Activated CD4-positive, alpha-beta T cell treated with anti-CD3 and anti-CD28 coated beads, Interleukin-10, Interleukin-2, amounts not matched to agents 100 ng/mL and 50 ng/mL, durations not matched to agents 16 hours and 8 hours (primary cell): ENCODE measurements at regions not wholly inside any gene's neighbourhood (a gene's known extent, or its start where the extent isn't known, plus 50 kb on each side); places are given as distances from the start of the nearest gene placed in this dataset.
A peak's percentile ranks its signal among the peaks of the same experiment; 100 is the strongest.

Experiments
- DNase-seq: peaks from one replicate; pipeline ENCODE4 v3.0.0-alpha.2; 2020

DNA sequence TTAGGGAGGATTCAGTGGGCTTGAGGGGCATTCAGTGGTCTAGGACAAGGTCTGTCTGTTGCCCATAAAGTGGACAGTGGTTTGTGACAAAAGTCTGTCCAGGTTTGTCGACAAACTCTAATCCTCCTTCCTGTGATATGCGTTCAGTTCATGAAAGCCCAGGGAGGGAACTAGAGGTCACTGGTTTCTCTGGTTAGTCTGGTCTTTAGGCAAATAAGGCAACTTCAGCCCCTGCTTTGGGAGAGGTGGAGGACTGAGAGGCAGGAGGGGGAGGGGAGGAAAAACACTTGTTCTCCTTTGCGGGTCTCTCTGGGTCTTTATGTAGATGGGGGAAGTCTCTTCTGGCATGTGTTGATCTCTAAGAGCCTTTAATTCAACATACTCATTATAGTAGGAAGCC is 235.1 kb upstream of the PWP1 start:
- DNase-seq: no peak

- no peak for DNase-seq
These were observed 234.4 kb upstream of the PWP1 start for GRCh38 chr12:107451246-107451645.

DNA sequence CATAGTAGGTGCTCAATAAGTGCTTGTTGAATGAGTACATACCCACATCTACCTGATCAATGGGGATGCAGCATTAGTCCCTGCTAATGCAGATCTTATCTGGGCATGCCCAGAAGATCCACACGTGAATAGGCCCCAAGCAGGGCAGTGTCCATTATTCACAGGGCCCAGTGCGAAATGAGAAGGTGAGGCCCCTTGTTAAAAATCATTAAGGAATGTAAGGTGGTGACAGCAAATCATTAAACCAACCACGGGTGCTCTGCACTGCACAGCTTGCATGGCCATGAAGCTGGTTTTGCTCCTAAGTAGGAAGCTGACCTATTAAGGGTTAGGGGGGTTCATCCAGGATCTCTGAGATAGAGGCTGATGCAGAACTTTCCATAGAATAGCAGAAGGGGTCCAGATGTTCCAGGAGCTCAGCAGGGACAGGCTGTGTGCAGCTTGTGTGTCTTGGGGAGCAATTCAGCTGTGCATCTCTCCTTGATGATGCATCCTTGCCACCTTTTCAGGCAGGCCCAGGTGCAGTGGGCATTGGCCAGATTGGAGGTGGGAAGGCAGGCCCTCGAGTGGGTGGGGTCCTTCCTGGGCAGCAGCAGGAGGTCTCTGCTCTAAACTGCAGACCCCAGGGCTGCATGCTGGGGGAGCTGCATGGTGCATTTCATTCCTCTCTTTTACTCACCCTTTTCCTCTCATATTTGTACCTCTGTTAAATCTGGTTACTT is 231.3 kb upstream of the PWP1 start:
- no peak for DNase-seq

DNA sequence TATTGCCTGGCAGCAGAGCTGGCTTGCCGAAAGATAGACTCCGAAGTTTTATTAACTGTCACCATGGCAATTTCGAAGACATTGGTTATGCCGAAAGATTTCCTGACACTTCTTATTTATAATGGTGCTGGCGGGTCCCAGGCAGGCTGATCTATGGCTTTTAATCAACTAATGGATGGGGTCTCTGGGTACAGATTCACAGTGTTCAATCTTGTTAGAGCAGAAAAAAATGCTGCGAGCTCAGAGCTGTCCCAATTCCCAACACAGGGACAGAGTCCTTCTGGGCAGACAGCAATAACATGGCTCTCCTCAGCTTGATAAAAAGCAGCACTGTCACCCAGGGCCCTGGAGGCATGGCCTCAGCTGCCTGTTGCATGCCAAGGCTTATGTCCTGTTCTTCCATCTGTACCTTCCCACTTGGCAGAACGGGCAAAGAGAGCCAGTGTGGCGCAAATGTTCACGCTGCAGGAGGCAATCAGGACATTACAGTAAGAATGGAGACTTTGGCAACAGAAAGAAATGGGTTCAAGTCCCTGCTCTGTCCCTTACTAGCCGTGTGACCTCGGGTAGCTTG is 228.2 kb upstream of the PWP1 start:
- DNase-seq: no peak

DNA sequence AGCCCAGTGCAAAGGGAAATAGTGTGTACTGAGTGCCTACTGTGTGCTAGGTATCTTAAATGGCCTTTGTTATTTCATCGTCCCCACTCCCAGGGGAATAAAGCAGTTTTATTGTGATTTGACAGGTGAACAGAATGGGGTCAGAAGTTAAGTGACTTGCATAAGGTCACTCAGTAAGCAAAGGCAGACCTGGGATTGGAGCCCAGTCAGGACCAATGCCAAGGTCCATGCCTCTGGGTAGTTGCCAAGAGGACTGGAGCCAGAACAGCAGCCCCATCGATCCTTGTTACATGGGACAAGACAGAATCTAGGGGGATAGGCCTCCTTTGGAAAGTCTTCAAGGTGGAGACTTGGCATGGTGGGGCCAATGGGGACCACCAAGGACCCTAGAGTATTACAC is 227.4 kb upstream of the PWP1 start:
- DNase-seq: no peak

- DNase-seq: no peak
These were observed 226.6 kb upstream of the PWP1 start for GRCh38 chr12:107458990-107459389.

GRCh38 chr12:107459641-107460040 is 226.0 kb upstream of the PWP1 start:
- DNase-seq: no peak

GRCh38 chr12:107461222-107461975 is 224.2 kb upstream of the PWP1 start:
- peak; percentile 5 for DNase-seq

- DNase-seq: no peak
These were observed 222.9 kb upstream of the PWP1 start for GRCh38 chr12:107462428-107463332.

DNA sequence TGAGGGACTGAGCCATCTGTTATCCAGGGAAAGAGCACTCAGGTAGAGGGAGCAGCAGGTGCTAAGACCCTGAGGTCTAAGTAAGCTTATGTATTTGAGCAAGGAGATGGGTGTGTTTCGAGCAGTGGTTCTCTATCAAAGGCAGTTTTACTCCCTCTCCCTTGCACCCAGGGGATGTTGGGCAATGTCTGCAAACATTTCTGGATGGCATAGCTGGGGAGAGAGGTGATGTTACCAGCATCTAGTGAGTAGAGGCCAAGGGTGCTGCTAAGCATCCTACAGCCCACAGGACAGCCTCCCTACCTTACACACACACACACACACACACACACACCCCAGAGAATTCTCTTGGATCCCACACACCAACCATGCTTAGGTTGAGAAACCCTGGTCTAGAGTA is 221.0 kb upstream of the PWP1 start:
- no peak for DNase-seq

GRCh38 chr12:107465625-107466024 is 220.0 kb upstream of the PWP1 start:
- DNase-seq: no peak

GRCh38 chr12:107467716-107468115 is 217.9 kb upstream of the PWP1 start:
- no peak for DNase-seq

GRCh38 chr12:107468182-107468581 is 217.4 kb upstream of the PWP1 start:
- DNase-seq: no peak

DNA sequence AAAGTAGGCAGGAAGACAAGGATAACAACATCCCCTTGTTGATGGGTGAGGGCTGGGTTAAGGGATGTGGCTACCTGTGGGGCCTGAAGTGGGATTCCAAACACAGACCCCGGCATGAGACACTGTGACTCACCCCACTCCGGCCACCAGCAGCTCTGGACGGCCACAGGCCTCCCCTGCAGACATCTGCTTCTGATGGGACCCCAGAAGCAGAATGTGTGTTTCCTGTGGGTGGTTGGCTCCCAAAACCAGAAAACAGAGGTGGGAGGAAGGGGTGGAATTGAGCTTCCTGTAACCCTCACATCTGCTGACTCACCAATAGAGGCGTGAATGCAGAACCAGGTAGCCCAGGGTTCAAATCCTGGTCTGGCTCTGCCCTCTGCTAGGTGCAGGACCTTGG is 216.6 kb upstream of the PWP1 start:
- no peak for DNase-seq

GRCh38 chr12:107470645-107471044 is 215.0 kb upstream of the PWP1 start:
- DNase-seq: no peak

DNA sequence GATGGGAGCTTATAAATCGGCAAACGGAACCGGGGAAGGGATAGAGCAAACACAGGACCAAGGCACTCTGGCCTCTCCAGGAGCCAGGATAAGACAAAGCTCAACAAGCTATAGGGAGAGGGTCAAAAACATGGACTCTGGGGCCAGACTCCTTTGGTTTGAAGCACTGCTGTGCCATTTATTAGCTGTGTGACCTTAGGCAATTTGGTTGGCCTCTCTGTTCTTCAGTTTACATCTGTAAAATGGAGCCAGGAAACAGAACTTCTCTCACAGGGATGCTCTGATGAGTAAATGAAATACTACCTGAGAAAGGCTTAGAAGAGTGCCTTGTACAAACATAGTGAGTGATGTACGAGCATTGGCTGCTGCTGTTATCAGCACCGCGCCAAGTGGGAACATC is 213.3 kb upstream of the PWP1 start:
- DNase-seq: no peak

DNA sequence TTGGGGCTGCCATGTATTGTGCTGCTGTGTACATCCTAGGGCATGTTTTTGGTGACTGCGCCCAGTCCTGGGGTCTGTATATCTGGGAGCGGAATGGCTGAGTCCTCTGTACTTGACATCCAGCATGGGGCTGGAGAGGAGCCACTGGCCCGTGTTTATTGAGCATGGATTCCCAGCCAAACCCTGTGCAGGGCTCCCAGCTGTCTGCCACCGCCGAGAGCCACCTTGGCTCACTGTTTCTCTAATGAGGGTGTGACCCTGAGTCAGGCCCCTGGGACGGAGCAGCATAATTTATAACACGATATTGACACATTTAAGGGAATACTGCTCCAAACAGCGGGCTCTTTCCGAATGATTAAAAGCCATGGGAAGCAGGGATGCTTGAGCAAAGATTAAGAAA is 211.5 kb upstream of the PWP1 start:
- no peak for DNase-seq

DNA sequence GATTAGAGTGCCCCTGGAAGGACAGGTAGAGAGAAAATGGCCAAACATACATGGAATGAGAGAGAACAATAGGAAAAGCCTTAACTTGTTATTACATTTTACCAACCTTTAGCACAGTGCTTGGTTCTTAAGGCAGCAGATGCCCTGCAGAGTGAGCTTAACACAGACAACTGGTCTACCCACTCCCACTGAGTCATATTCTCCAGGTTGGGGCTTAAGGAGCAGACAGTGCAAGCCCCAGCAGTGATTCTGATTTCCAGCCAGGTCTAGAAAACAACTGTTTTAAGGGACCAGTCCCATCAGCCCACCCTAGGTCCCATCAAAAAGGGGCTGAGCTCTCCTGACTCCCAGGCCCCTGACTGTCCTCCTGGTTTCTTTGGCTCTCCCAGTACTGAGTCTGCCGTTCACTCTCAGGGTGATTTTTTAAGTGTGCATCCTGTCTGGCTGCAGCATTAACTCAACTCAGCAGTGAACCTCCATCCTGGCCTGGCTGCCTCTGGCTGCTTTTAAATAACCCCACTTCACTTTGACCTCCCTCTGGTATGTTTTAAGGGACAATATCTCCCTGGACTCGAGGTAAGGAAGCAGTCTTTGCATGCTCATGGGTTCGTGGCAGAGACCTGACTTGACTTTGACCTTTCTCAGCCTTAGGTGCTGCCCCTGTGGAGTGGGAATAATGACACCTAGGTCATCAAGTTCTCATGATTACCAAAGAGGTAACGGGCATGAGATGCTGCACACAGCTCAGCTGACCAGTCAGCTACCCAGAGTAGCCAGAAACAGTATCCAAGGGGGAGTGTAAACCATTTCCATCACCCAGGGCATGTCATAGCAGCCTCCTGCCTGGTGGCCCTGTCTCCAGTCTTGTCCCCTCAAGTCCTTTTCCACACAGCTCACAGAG is 210.7 kb upstream of the PWP1 start:
- no peak for DNase-seq

DNA sequence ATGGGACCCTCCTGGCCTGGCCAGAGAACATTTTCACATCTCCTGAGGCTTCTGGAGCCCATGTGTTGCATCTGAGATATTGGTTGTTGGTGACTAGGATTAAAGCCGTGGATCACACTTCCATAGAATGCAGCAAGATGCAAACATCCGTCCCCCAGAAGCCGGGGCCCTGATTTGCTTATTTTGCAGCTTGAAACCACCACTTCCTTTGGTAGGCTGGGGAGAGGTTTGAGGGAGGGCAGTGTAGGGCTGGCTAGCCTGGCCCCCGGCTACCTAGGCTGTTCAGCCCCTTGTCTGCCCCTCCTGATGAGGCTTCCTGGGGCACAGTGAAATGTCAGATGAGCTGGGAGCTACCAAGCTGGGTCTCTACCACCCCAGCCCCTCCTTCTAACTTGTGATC is 209.7 kb upstream of the PWP1 start:
- no peak for DNase-seq

DNA sequence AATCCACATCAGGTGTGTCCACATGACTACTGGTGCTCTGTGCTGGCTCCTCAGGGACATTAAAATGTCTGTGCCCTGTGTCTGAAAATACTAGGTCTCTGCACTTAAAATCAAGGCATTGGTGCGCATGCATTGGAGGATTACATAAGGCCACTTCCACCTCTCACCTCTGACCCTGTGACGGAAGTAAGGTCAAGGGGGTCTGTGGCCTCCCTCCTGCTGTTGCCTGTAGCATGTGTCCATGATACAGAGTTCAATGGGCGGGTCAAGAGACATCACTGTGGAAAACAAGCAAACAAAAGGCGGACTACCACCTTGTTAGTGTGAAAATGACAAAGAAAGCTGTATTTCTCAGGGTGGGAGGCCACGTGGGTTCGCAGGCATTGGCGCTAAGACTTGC is 208.6 kb upstream of the PWP1 start:
- DNase-seq: no peak

DNA sequence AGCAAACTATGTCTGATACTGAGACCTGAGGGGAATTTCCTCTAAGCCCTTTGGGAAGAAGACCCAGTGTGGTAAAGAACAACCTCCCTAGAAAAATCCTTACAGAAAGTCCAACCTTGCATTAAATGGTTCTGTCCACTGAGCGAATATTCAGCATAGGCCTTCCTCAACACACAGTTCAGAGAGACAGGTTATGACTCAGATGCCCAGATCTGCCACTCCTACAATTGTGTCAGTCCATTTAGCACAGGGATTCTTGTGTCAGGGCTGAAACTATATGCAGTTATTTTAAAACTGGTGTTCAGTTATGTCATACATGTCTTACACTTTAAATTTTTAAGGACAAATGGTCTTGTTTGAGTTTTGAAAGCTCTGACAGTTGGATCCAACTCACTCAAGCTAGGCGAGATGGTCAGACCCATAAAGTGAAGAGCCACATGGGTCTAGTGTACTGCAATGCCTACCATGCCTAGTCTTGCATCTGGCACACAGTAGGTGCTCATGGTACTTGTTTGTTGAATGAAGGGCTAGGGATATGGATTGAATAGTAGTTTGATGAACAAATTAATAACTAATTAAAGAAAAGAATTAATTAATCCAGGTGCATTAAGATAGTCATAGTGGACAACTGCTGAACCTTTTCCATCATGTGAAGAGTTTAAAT is 207.5 kb upstream of the PWP1 start:
- DNase-seq: no peak

GRCh38 chr12:107478881-107479280 is 206.7 kb upstream of the PWP1 start:
- DNase-seq: no peak
